Colonic mucosa (tissue), 4 donors: ENCODE measurements at regions not wholly inside any gene's neighbourhood (a gene's known extent, or its start where the extent isn't known, plus 50 kb on each side); places are given as distances from the start of the nearest gene placed in this dataset.

Source experiments
- DNase-seq: peaks from one replicate; pipeline ENCODE4 v3.0.0-alpha.2; 2020
- H3K27ac ChIP-seq: fragments of 200-600 bp; one replicate; pipeline ENCODE4 v1.8.0; 2021
- H3K27me3 ChIP-seq: fragments of 200-600 bp; one replicate; pipeline ENCODE4 v1.8.0; 2021
- H3K36me3 ChIP-seq: fragments of 200-600 bp; one replicate; pipeline ENCODE4 v1.8.0; 2021
- H3K4me1 ChIP-seq: fragments of 200-600 bp; one replicate; pipeline ENCODE4 v1.8.0; 2021; ENCODE audit warnings: mild to moderate bottlenecking
- H3K4me3 ChIP-seq: fragments of 200-600 bp; one replicate; pipeline ENCODE4 v1.8.0; 2021
- H3K9ac ChIP-seq, 2 donors: one replicate each; pipeline ENCODE4 v1.7.0; 2013; ENCODE audit warnings: control low read depth in 2 of 2, low read depth in 2 of 2, low read length in 2 of 2
- H3K9me3 ChIP-seq: fragments of 200-600 bp; one replicate; pipeline ENCODE4 v1.8.0; 2021
- intact Hi-C: fragments of 100-400 bp; cut with DNase I; formaldehyde crosslinking; loops from one replicate; pipeline ENCODE4 v1.14.1; 2022
- TF ChIP-seq, protein P1 (sequence below): fragments of 200-600 bp; IDR thresholded peaks from one replicate; pipeline ENCODE4 v1.8.0; 2022; ENCODE audit warnings: antibody characterized with exemption, mild to moderate bottlenecking
- donor health status: healthy.
- donor health status: DM: no; HTN: no; CAD: no.
- donor health status: DM: no; HTN: no; CAD: no.

- intact Hi-C loops: loop anchor here (5.0 to 10.0 kb wide), 4 partner anchors 55 to 240 kb away; no protein-coding TSS in a partner anchor
- peak overlapping the region in 1 of 2 donors; percentile 64 for H3K9ac ChIP-seq
- H3K36me3 ChIP-seq: no peaks in the 10 kb centered on the region
- H3K27me3 ChIP-seq: no peaks in the 10 kb centered on the region
- no peaks in the 10 kb centered on the region for H3K9me3 ChIP-seq
- H3K27ac ChIP-seq: no peak overlapping the region
- peak overlapping the region; percentile 17 for H3K4me3 ChIP-seq
- no peaks in the 10 kb centered on the region for H3K4me1 ChIP-seq
- TF ChIP-seq, protein P1, sequence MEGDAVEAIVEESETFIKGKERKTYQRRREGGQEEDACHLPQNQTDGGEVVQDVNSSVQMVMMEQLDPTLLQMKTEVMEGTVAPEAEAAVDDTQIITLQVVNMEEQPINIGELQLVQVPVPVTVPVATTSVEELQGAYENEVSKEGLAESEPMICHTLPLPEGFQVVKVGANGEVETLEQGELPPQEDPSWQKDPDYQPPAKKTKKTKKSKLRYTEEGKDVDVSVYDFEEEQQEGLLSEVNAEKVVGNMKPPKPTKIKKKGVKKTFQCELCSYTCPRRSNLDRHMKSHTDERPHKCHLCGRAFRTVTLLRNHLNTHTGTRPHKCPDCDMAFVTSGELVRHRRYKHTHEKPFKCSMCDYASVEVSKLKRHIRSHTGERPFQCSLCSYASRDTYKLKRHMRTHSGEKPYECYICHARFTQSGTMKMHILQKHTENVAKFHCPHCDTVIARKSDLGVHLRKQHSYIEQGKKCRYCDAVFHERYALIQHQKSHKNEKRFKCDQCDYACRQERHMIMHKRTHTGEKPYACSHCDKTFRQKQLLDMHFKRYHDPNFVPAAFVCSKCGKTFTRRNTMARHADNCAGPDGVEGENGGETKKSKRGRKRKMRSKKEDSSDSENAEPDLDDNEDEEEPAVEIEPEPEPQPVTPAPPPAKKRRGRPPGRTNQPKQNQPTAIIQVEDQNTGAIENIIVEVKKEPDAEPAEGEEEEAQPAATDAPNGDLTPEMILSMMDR: peak; percentile 77
- peak; percentile 90 for DNase-seq
Observed at GRCh38 chr6:108782179-108783041, 65.8 kb upstream of the ARMC2 start.

- intact Hi-C loops: loop anchor here (10.0 kb wide), 1 partner anchor 109 kb away; no protein-coding TSS in a partner anchor
Observed at GRCh38 chr6:108785653-108786052, 62.6 kb upstream of the ARMC2 start.

GRCh38 chr6:108788416-108788815 is 59.8 kb upstream of the ARMC2 start:
- no peak for DNase-seq
- Histone ChIP-seq H3K9me3 (no peaks in the 10 kb centered on the region), H3K9ac (no peak overlapping the region), H3K27me3 (no peaks in the 10 kb centered on the region), H3K4me3 (no peak overlapping the region), H3K36me3 (no peaks in the 10 kb centered on the region), H3K4me1 (no peaks in the 10 kb centered on the region), H3K27ac (no peak overlapping the region)
- intact Hi-C loops: loop anchor here (10.0 kb wide), 1 partner anchor 106 kb away; no protein-coding TSS in a partner anchor
- TF ChIP-seq, protein P1: no peak

More at GRCh38 chr6:108785653-108786052, 62.6 kb upstream of the ARMC2 start:
- no peak for DNase-seq
- H3K9ac ChIP-seq: no peak overlapping the region
- no peak overlapping the region for H3K4me3 ChIP-seq
- no peaks in the 10 kb centered on the region for H3K27me3 ChIP-seq
- H3K4me1 ChIP-seq: no peaks in the 10 kb centered on the region
- H3K36me3 ChIP-seq: no peaks in the 10 kb centered on the region
- H3K9me3 ChIP-seq: no peaks in the 10 kb centered on the region
- no peak overlapping the region for H3K27ac ChIP-seq
- TF ChIP-seq, protein P1: no peak

GRCh38 chr6:108789475-108789874 is 58.7 kb upstream of the ARMC2 start:
- Histone ChIP-seq H3K27me3 (no peaks in the 10 kb centered on the region), H3K27ac (no peak overlapping the region), H3K9ac (no peak overlapping the region), H3K9me3 (no peaks in the 10 kb centered on the region), H3K36me3 (no peaks in the 10 kb centered on the region), H3K4me3 (no peak overlapping the region), H3K4me1 (no peaks in the 10 kb centered on the region)
- TF ChIP-seq, protein P1: no peak
- DNase-seq: no peak
- intact Hi-C loops: loop anchor here (10.0 kb wide), 1 partner anchor 105 kb away; no protein-coding TSS in a partner anchor

GRCh38 chr6:108791700-108792099 is 56.5 kb upstream of the ARMC2 start:
- Histone ChIP-seq H3K27ac (no peak overlapping the region), H3K36me3 (no peaks in the 10 kb centered on the region), H3K9me3 (no peaks in the 10 kb centered on the region), H3K9ac (no peak overlapping the region), H3K4me1 (no peaks in the 10 kb centered on the region), H3K4me3 (no peak overlapping the region), H3K27me3 (no peaks in the 10 kb centered on the region)
- intact Hi-C loops: no loop called here
- no peak for DNase-seq
- TF ChIP-seq, protein P1: no peak
